K562 (cell line): ENCODE measurements at regions not wholly inside any gene's neighbourhood (a gene's known extent, or its start where the extent isn't known, plus 50 kb on each side); places are given as distances from the start of the nearest gene placed in this dataset.

ENCODE experiments used
- BCOR ChIP-seq: fragments of 450-650 bp; IDR thresholded peaks from 2 replicates; pipeline ENCODE4 v1.6.1; 2016
- BRCA1 ChIP-seq, 2 experiments: fragments of 450-650 bp in 1 of 2; sonication (generic) in 1 of 2; formaldehyde crosslinking in 1 of 2; IDR thresholded peaks; 2 replicates each; pipeline versions ENCODE4 v1.5.0 to v1.6.1; 2017 to 2020; ENCODE audit warnings: mild to moderate bottlenecking in 1 of 2, missing genetic modification reagents in 1 of 2
- E2F1 ChIP-seq: sonication (generic); formaldehyde crosslinking; IDR thresholded peaks from 2 replicates; pipeline ENCODE4 v1.8.1; 2023; ENCODE audit warnings: mild to moderate bottlenecking, missing genetic modification reagents, moderate library complexity
- EZH2 ChIP-seq: IDR thresholded peaks from 2 replicates; pipeline ENCODE4 v1.6.1; 2012; ENCODE audit warnings: low read depth, mild to moderate bottlenecking, inconsistent platforms, low read length, borderline replicate concordance
- FOXP4 ChIP-seq: sonication (generic); formaldehyde crosslinking; IDR thresholded peaks from 2 replicates; pipeline ENCODE4 v1.8.0; 2022; ENCODE audit warnings: mild to moderate bottlenecking, missing genetic modification reagents, borderline replicate concordance
- RNF219 ChIP-seq: fragments of 250-450 bp; sonication (Bioruptor Pico); IDR thresholded peaks from 2 replicates; pipeline ENCODE4 v1.5.0; 2022; ENCODE audit warnings: mild to moderate bottlenecking
- SIN3A ChIP-seq, 2 experiments: fragments of 150-350 bp in 1 of 2; IDR thresholded peaks; 2 replicates each; pipeline ENCODE4 v1.6.1; 2011 to 2016; ENCODE audit warnings: borderline replicate concordance in 2 of 2, low read depth in 2 of 2, low read length in 2 of 2, mild to moderate bottlenecking in 2 of 2, moderate library complexity in 2 of 2; ENCODE audit not compliant: control insufficient read depth in 1 of 2
- SMC3 ChIP-seq: conservative IDR thresholded peaks from 2 replicates; pipeline ENCODE4 v1.6.1; 2011; ENCODE audit warnings: low read depth, low read length, improper control_type of control experiment; ENCODE audit not compliant: insufficient read depth
- SREBF1 ChIP-seq: fragments of 150-350 bp; IDR thresholded peaks from 2 replicates; pipeline ENCODE4 v1.6.1; 2014; ENCODE audit warnings: antibody characterized with exemption, low read depth, low read length, borderline replicate concordance
- USF2 ChIP-seq: sonication (generic); formaldehyde crosslinking; IDR thresholded peaks from 2 replicates; pipeline ENCODE4 v1.5.0; 2020; ENCODE audit warnings: missing genetic modification reagents
- ZBTB34 ChIP-seq: fragments of 250-450 bp; sonication (Bioruptor Pico); IDR thresholded peaks from 2 replicates; pipeline ENCODE4 v1.8.0; 2021; ENCODE audit warnings: mild to moderate bottlenecking, moderate library complexity
- ZNF274 ChIP-seq: IDR thresholded peaks from 2 replicates; pipeline ENCODE4 v1.6.1; 2011; ENCODE audit warnings: low read depth, mild to moderate bottlenecking, low read length, moderate library complexity, borderline replicate concordance

- TF ChIP-seq ZBTB34 (CRISPR knock-in tag) (no peak), EZH2 (no peak), SMC3 (no peak), SIN3A (IDR thresholded peaks at IDR 0.05; ENCODE audit: borderline replicate concordance in 2 of 2, control insufficient read depth in 1 of 2, low read depth in 2 of 2, low read length in 2 of 2) (no peak), BCOR (no peak), FOXP4 (CRISPR knock-in tag) (no peak), ZNF274 (no peak), USF2 (CRISPR knock-in tag) (no peak), SREBF1 (no peak), E2F1 (no peak), BRCA1 (IDR thresholded peaks at IDR 0.05) (no peak), BRCA1 (CRISPR knock-in tag; IDR thresholded peaks at IDR 0.05) (no peak), RNF219 (CRISPR knock-in tag) (no peak)
Measured at GRCh38 chr4:79673898-79674297, 265.9 kb upstream of the GK2 start.
